ENCODE measurements at regions not wholly inside any gene's neighbourhood (a gene's known extent, or its start where the extent isn't known, plus 50 kb on each side); places are given as distances from the start of the nearest gene placed in this dataset.

- no peaks in the 10 kb centered on the region for H3K4me1 ChIP-seq (replicated peaks; ENCODE audit: insufficient read depth)
Observed at GRCh38 chr13:88294368-88294767, 623.2 kb downstream of the SLITRK5 start.

GRCh38 chr13:88303157-88303556 lies 632.0 kb downstream of the SLITRK5 start:
- Histone ChIP-seq H3K27me3 (ENCODE audit: insufficient read depth, low read depth) (no peaks in the 10 kb centered on the region), H3K36me3 (ENCODE audit: low read depth) (no peaks in the 10 kb centered on the region), H3K4me2 (no peak overlapping the region), H3K9me2 (ENCODE audit: insufficient read depth) (0 out of 2 replicates have a peak, but pooled peaks cover 4% of the 10 kb centered on the region), H3F3A (ENCODE audit: insufficient read depth, low read depth) (no peaks in the 10 kb centered on the region), H2AFZ (no peak overlapping the region), H3K4me3 (no peak overlapping the region), H4K20me1 (ENCODE audit: insufficient read depth) (no peaks in the 10 kb centered on the region), H3K79me2 (ENCODE audit: low read depth) (no peaks in the 10 kb centered on the region), H3K27ac (no peak overlapping the region), H3K9me3 (ENCODE audit: insufficient read depth, low read depth) (no peaks in the 10 kb centered on the region), H3K4me1 (replicated peaks; ENCODE audit: insufficient read depth) (no peaks in the 10 kb centered on the region)
- POLR2A ChIA-PET (ENCODE audit: unreplicated experiment) = no interaction called here
- no peak for TF ChIP-seq EZH2 (IDR thresholded peaks at IDR 0.05; ENCODE audit: low read depth)
- DNase-seq = no peak
- BruUV-seq (replicated peaks) = no TSS peak
- intact Hi-C loops (cut with micrococcal nuclease; ENCODE audit: unreplicated experiment) = no loop called here
- CTCF ChIA-PET = no interaction called here

More at GRCh38 chr13:88294368-88294767, 623.2 kb downstream of the SLITRK5 start:
- Histone ChIP-seq H3K79me2 (ENCODE audit: low read depth) (no peaks in the 10 kb centered on the region), H3K4me3 (no peak overlapping the region), H2AFZ (no peak overlapping the region), H4K20me1 (ENCODE audit: insufficient read depth) (no peaks in the 10 kb centered on the region), H3K36me3 (ENCODE audit: low read depth) (no peaks in the 10 kb centered on the region), H3K4me2 (no peak overlapping the region), H3K9me3 (ENCODE audit: insufficient read depth, low read depth) (no peaks in the 10 kb centered on the region; the same call in 1 of the 2 replicates), H3F3A (ENCODE audit: insufficient read depth, low read depth) (no peaks in the 10 kb centered on the region), H3K9me2 (ENCODE audit: insufficient read depth) (no peaks in the 10 kb centered on the region), H3K27me3 (ENCODE audit: insufficient read depth, low read depth) (no peaks in the 10 kb centered on the region), H3K27ac (no peak overlapping the region)
- intact Hi-C loops (cut with micrococcal nuclease; ENCODE audit: unreplicated experiment) = no loop called here
- no TSS peak for BruUV-seq (replicated peaks)
- no peak for TF ChIP-seq EZH2 (IDR thresholded peaks at IDR 0.05; ENCODE audit: low read depth)
- no peak for TF ChIP-seq CTCF (conservative IDR thresholded peaks at IDR 0.05)
- ChIA-PET POLR2A (ENCODE audit: unreplicated experiment) (no interaction called here), CTCF (no interaction called here)
- no peak for DNase-seq

GRCh38 chr13:88303605-88304004 lies 632.4 kb downstream of the SLITRK5 start:
- Histone ChIP-seq H3F3A (ENCODE audit: insufficient read depth, low read depth) (no peaks in the 10 kb centered on the region), H3K4me1 (replicated peaks; ENCODE audit: insufficient read depth) (no peaks in the 10 kb centered on the region), H4K20me1 (ENCODE audit: insufficient read depth) (no peaks in the 10 kb centered on the region), H3K27ac (no peak overlapping the region), H3K36me3 (ENCODE audit: low read depth) (no peaks in the 10 kb centered on the region), H3K9me3 (ENCODE audit: insufficient read depth, low read depth) (no peaks in the 10 kb centered on the region), H3K4me3 (no peak overlapping the region), H3K27me3 (ENCODE audit: insufficient read depth, low read depth) (no peaks in the 10 kb centered on the region), H2AFZ (no peak overlapping the region), H3K9me2 (ENCODE audit: insufficient read depth) (0 out of 2 replicates have a peak, but pooled peaks cover 4% of the 10 kb centered on the region), H3K4me2 (no peak overlapping the region), H3K79me2 (ENCODE audit: low read depth) (no peaks in the 10 kb centered on the region)
- POLR2A ChIA-PET (ENCODE audit: unreplicated experiment) = no interaction called here
- DNase-seq = no peak
- TF ChIP-seq EZH2 (IDR thresholded peaks at IDR 0.05; ENCODE audit: low read depth) = no peak
- no peak for TF ChIP-seq CTCF (conservative IDR thresholded peaks at IDR 0.05)
- CTCF ChIA-PET = no interaction called here
- intact Hi-C loops (cut with micrococcal nuclease; ENCODE audit: unreplicated experiment) = no loop called here
- BruUV-seq (replicated peaks) = no TSS peak

- no peaks in the 10 kb centered on the region for H3K4me1 ChIP-seq (replicated peaks; ENCODE audit: insufficient read depth)
- CTCF ChIA-PET = no interaction called here
Observed at GRCh38 chr13:88314496-88314895, 643.3 kb downstream of the SLITRK5 start.

More at GRCh38 chr13:88314496-88314895, 643.3 kb downstream of the SLITRK5 start:
- DNase-seq = no peak
- no peaks in the 10 kb centered on the region for H3K27me3 ChIP-seq (ENCODE audit: insufficient read depth, low read depth)
- no peaks in the 10 kb centered on the region for H3F3A ChIP-seq (ENCODE audit: insufficient read depth, low read depth)
- H3K27ac ChIP-seq = no peak overlapping the region
- POLR2A ChIA-PET (ENCODE audit: unreplicated experiment) = no interaction called here
- H3K36me3 ChIP-seq (ENCODE audit: low read depth) = no peaks in the 10 kb centered on the region
- H3K4me3 ChIP-seq = no peak overlapping the region
- no peak overlapping the region for H3K4me2 ChIP-seq
- H3K9me3 ChIP-seq (ENCODE audit: insufficient read depth, low read depth) = no peaks in the 10 kb centered on the region
- no peak overlapping the region for H2AFZ ChIP-seq
- intact Hi-C loops (cut with micrococcal nuclease; ENCODE audit: unreplicated experiment) = no loop called here
- no TSS peak for BruUV-seq (replicated peaks)
- H3K79me2 ChIP-seq (ENCODE audit: low read depth) = no peaks in the 10 kb centered on the region
- no peak for TF ChIP-seq CTCF (conservative IDR thresholded peaks at IDR 0.05)
- no peaks in the 10 kb centered on the region for H4K20me1 ChIP-seq (ENCODE audit: insufficient read depth)
- H3K9me2 ChIP-seq (ENCODE audit: insufficient read depth) = no peaks in the 10 kb centered on the region
